SK-N-SH (cell line): ENCODE measurements at regions not wholly inside any gene's neighbourhood (a gene's known extent, or its start where the extent isn't known, plus 50 kb on each side); places are given as distances from the start of the nearest gene placed in this dataset.

ENCODE experiments used
- ELF1 ChIP-seq: IDR thresholded peaks from 2 replicates; pipeline ENCODE4 v1.4.0; 2012
- NRF1 ChIP-seq: IDR thresholded peaks from 2 replicates; pipeline ENCODE4 v1.6.1; 2012; ENCODE audit warnings: low read depth, mild to moderate bottlenecking, low read length
- RFX5 ChIP-seq: IDR thresholded peaks from 2 replicates; pipeline ENCODE4 v1.6.1; 2012; ENCODE audit warnings: mild to moderate bottlenecking, improper control_type of control experiment, low read length
- SIN3A ChIP-seq: IDR thresholded peaks from 2 replicates; pipeline ENCODE4 v1.6.1; 2012; ENCODE audit warnings: low read depth, mild to moderate bottlenecking, low read length, moderate library complexity, borderline replicate concordance
- TEAD4 ChIP-seq: IDR thresholded peaks from 2 replicates; pipeline ENCODE4 v1.4.0; 2012; ENCODE audit warnings: mild to moderate bottlenecking, borderline replicate concordance; ENCODE audit not compliant: insufficient read depth
- TF ChIP-seq, protein P1 (sequence below): fragments of 200-600 bp; sonication (generic); IDR thresholded peaks from 2 replicates; pipeline ENCODE4 v1.6.1; 2017; ENCODE audit warnings: antibody characterized with exemption, mild to moderate bottlenecking, moderate library complexity

DNA sequence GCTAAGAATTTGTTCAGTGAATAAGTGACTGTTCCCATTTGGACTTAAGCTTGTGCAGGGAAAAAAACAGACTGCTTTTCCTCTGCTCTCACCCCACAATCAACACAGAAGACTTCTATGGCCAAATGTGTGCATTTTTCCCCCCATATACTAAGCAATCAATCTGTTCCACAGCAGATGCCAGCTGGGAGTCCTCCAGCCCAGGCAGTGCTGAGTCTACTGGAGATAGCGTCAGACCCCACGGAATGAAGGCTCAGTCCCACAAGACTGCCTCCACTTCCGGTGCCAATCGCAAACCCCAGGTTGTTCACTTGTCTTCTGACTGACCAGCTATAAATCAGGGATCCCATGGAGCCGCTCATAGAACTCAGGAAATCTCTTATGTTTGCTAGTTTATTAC lies 69.5 kb upstream of the ANKRD10 start:
- TF ChIP-seq TEAD4 = no peak
- no peak for TF ChIP-seq SIN3A
- no peak for TF ChIP-seq RFX5
- TF ChIP-seq, protein P1, sequence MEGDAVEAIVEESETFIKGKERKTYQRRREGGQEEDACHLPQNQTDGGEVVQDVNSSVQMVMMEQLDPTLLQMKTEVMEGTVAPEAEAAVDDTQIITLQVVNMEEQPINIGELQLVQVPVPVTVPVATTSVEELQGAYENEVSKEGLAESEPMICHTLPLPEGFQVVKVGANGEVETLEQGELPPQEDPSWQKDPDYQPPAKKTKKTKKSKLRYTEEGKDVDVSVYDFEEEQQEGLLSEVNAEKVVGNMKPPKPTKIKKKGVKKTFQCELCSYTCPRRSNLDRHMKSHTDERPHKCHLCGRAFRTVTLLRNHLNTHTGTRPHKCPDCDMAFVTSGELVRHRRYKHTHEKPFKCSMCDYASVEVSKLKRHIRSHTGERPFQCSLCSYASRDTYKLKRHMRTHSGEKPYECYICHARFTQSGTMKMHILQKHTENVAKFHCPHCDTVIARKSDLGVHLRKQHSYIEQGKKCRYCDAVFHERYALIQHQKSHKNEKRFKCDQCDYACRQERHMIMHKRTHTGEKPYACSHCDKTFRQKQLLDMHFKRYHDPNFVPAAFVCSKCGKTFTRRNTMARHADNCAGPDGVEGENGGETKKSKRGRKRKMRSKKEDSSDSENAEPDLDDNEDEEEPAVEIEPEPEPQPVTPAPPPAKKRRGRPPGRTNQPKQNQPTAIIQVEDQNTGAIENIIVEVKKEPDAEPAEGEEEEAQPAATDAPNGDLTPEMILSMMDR = no peak
- TF ChIP-seq ELF1 = no peak
- TF ChIP-seq NRF1 = no peak
